WTC11 (cell line): ENCODE measurements at regions not wholly inside any gene's neighbourhood (a gene's known extent, or its start where the extent isn't known, plus 50 kb on each side); places are given as distances from the start of the nearest gene placed in this dataset.

Experiments used
- ARID4B ChIP-seq: sonication (generic); formaldehyde crosslinking; IDR thresholded peaks from 2 replicates; pipeline ENCODE4 v1.8.0; 2023; ENCODE audit warnings: missing genetic modification reagents, mild to moderate bottlenecking, borderline replicate concordance
- CTCF ChIP-seq: fragments of 200-600 bp; IDR thresholded peaks from 2 replicates; pipeline ENCODE4 v1.8.0; 2022; ENCODE audit warnings: antibody characterized with exemption
- E2F4 ChIP-seq: sonication (generic); formaldehyde crosslinking; IDR thresholded peaks from 2 replicates; pipeline ENCODE4 v1.8.1; 2022; ENCODE audit warnings: low read depth, mild to moderate bottlenecking, moderate library complexity, missing genetic modification reagents, borderline replicate concordance
- USF2 ChIP-seq: sonication (generic); formaldehyde crosslinking; IDR thresholded peaks from 2 replicates; pipeline ENCODE4 v1.8.1; 2023; ENCODE audit warnings: mild to moderate bottlenecking, missing genetic modification reagents, moderate library complexity
- ZNF121 ChIP-seq: sonication (generic); formaldehyde crosslinking; IDR thresholded peaks from 2 replicates; pipeline ENCODE4 v1.8.0; 2023; ENCODE audit warnings: missing genetic modification reagents
- ZNF138 ChIP-seq: sonication (generic); formaldehyde crosslinking; conservative IDR thresholded peaks from 2 replicates; pipeline ENCODE4 v1.8.1; 2022; ENCODE audit warnings: mild to moderate bottlenecking, moderate library complexity, missing genetic modification reagents

GRCh38 chr16:86249631-86250030 lies 260.7 kb upstream of the FOXF1 start:
- TF ChIP-seq CTCF (no peak), ZNF138 (CRISPR knock-in tag) (no peak), ZNF121 (CRISPR knock-in tag) (no peak), USF2 (CRISPR knock-in tag) (no peak), ARID4B (CRISPR knock-in tag) (no peak), E2F4 (CRISPR knock-in tag) (no peak)
